GM12878 (cell line): ENCODE measurements at regions not wholly inside any gene's neighbourhood (a gene's known extent, or its start where the extent isn't known, plus 50 kb on each side); places are given as distances from the start of the nearest gene placed in this dataset.

Source experiments
- CBX3 ChIP-seq: fragments of 200-600 bp; sonication (generic); IDR thresholded peaks from 2 replicates; pipeline ENCODE4 v1.6.1; 2016; ENCODE audit warnings: low read depth, borderline replicate concordance
- HCFC1 ChIP-seq: fragments of 150-350 bp; IDR thresholded peaks from 2 replicates; pipeline ENCODE4 v1.6.1; 2014; ENCODE audit warnings: low read length
- HDAC6 ChIP-seq: fragments of 200-600 bp; sonication (generic); IDR thresholded peaks from one replicate; pipeline ENCODE4 v1.8.0; 2017; ENCODE audit warnings: antibody characterized with exemption; ENCODE audit not compliant: unreplicated experiment
- MXI1 ChIP-seq: fragments of 150-350 bp; IDR thresholded peaks from 2 replicates; pipeline ENCODE4 v1.6.1; 2011; ENCODE audit warnings: low read depth, mild to moderate bottlenecking, inconsistent platforms, low read length, improper control_type of control experiment
- POLR2A ChIP-seq: IDR thresholded peaks from 2 replicates; pipeline ENCODE4 v1.6.1; 2011; ENCODE audit warnings: low read depth, mild to moderate bottlenecking, low read length
- POLR2AphosphoS5 ChIP-seq: IDR thresholded peaks from 2 replicates; pipeline ENCODE4 v1.6.1; 2011; ENCODE audit warnings: mild to moderate bottlenecking, low read length, inconsistent platforms
- RAD21 ChIP-seq: IDR thresholded peaks from 2 replicates; pipeline ENCODE4 v1.6.1; 2011; ENCODE audit warnings: mild to moderate bottlenecking, low read depth, low read length, moderate library complexity; ENCODE audit not compliant: insufficient read depth
- ZNF274 ChIP-seq: IDR thresholded peaks from one replicate; pipeline ENCODE4 v1.8.0; 2011; ENCODE audit not compliant: insufficient read length, insufficient read depth
- TF ChIP-seq, protein P1 (sequence below), 3 experiments: IDR thresholded peaks in 2 of 3; conservative IDR thresholded peaks in 1 of 3; 2 replicates each; pipeline ENCODE4 v1.5.1; 2011; ENCODE audit warnings: low read depth in 3 of 3, low read length in 3 of 3, mild to moderate bottlenecking in 3 of 3, control low read depth in 2 of 3, moderate library complexity in 2 of 3, inconsistent platforms in 1 of 3, mixed read lengths in 1 of 3; ENCODE audit not compliant: control insufficient read depth in 2 of 3, insufficient read depth in 1 of 3; ENCODE audit errors: extremely low read depth in 1 of 3
- TF ChIP-seq, protein P2 (sequence below): IDR thresholded peaks from 2 replicates; pipeline ENCODE4 v1.6.1; 2012; ENCODE audit warnings: low read depth, low read length, improper control_type of control experiment
- TF ChIP-seq, protein P3 (sequence below): fragments of 450-650 bp; IDR thresholded peaks from 2 replicates; pipeline ENCODE4 v1.6.1; 2017; ENCODE audit warnings: low read depth, mild to moderate bottlenecking, moderate library complexity
- TF ChIP-seq, protein P4 (sequence below): IDR thresholded peaks from 2 replicates; pipeline ENCODE4 v1.6.1; 2011; ENCODE audit warnings: mild to moderate bottlenecking, low read depth, low read length, moderate library complexity; ENCODE audit not compliant: insufficient replicate concordance

DNA sequence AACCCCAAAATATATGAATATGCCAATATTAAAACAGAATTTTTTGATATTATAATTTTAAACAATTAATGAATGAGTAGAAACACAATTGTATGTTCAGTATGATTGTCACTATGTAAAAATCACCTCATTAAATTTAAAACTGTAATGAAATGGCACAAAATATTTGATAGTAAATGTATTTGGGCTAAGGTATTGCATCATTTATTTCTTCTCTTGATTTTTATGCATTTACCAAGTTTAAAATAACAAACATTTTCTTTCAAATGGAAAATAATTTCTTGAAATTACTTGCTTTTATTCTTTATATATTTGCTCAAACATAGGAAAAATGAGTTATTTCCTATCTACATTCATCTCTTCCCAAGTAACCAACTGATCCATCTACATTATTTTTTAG lies 782.6 kb downstream of the KCNJ3 start:
- TF ChIP-seq, protein P1, sequence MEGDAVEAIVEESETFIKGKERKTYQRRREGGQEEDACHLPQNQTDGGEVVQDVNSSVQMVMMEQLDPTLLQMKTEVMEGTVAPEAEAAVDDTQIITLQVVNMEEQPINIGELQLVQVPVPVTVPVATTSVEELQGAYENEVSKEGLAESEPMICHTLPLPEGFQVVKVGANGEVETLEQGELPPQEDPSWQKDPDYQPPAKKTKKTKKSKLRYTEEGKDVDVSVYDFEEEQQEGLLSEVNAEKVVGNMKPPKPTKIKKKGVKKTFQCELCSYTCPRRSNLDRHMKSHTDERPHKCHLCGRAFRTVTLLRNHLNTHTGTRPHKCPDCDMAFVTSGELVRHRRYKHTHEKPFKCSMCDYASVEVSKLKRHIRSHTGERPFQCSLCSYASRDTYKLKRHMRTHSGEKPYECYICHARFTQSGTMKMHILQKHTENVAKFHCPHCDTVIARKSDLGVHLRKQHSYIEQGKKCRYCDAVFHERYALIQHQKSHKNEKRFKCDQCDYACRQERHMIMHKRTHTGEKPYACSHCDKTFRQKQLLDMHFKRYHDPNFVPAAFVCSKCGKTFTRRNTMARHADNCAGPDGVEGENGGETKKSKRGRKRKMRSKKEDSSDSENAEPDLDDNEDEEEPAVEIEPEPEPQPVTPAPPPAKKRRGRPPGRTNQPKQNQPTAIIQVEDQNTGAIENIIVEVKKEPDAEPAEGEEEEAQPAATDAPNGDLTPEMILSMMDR (IDR thresholded peaks at IDR 0.05 in 2 of 3, conservative IDR thresholded peaks at IDR 0.05 in 1 of 3; ENCODE audit: control insufficient read depth in 2 of 3, extremely low read depth in 1 of 3, insufficient read depth in 1 of 3, low read depth in 3 of 3, low read length in 3 of 3), result no peak
- TF ChIP-seq, protein P2, sequence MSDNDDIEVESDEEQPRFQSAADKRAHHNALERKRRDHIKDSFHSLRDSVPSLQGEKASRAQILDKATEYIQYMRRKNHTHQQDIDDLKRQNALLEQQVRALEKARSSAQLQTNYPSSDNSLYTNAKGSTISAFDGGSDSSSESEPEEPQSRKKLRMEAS, result no peak
- no peak for TF ChIP-seq HCFC1
- TF ChIP-seq CBX3, result no peak
- TF ChIP-seq MXI1, result no peak
- no peak for TF ChIP-seq RAD21
- TF ChIP-seq HDAC6, result no peak
- no peak for TF ChIP-seq POLR2AphosphoS5
- no peak for TF ChIP-seq POLR2A
- TF ChIP-seq ZNF274, result no peak
- TF ChIP-seq, protein P3, sequence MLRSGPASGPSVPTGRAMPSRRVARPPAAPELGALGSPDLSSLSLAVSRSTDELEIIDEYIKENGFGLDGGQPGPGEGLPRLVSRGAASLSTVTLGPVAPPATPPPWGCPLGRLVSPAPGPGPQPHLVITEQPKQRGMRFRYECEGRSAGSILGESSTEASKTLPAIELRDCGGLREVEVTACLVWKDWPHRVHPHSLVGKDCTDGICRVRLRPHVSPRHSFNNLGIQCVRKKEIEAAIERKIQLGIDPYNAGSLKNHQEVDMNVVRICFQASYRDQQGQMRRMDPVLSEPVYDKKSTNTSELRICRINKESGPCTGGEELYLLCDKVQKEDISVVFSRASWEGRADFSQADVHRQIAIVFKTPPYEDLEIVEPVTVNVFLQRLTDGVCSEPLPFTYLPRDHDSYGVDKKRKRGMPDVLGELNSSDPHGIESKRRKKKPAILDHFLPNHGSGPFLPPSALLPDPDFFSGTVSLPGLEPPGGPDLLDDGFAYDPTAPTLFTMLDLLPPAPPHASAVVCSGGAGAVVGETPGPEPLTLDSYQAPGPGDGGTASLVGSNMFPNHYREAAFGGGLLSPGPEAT, result no peak
- TF ChIP-seq, protein P4, sequence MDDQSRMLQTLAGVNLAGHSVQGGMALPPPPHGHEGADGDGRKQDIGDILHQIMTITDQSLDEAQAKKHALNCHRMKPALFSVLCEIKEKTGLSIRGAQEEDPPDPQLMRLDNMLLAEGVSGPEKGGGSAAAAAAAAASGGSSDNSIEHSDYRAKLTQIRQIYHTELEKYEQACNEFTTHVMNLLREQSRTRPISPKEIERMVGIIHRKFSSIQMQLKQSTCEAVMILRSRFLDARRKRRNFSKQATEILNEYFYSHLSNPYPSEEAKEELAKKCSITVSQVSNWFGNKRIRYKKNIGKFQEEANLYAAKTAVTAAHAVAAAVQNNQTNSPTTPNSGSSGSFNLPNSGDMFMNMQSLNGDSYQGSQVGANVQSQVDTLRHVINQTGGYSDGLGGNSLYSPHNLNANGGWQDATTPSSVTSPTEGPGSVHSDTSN, result no peak
